ENCODE measurements at regions not wholly inside any gene's neighbourhood (a gene's known extent, or its start where the extent isn't known, plus 50 kb on each side); places are given as distances from the start of the nearest gene placed in this dataset.

DNA sequence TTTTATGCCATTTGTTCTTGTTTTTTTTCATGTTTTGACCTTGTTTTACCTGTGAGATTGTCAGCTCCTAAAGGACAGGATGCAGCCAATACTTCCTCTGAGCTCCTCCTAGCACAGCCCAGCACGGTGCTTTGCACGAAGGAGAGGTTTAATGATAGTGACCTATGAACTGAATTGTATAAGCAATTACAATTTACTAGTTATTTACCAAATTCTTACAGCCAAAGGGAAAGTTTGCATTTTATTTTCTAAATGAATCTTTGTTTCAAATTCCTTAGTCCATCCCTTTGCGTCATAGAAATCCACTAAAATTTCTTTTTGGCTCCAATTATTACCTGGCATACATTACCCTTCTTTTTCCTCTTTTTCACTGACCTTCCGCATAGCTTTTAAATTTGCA, 326.1 kb downstream of the TDRD15 start:
- H3K36me3 ChIP-seq (replicated peaks in 1 of 2; ENCODE audit: control insufficient read depth in 1 of 2, insufficient read depth in 2 of 2, low read length in 2 of 2): no peaks in the 10 kb centered on the region
- no peak overlapping the region for H3K4me2 ChIP-seq (ENCODE audit: low read depth, low read length)
- POLR2A ChIA-PET: no interaction called here
- no peaks in the 10 kb centered on the region for H3K4me1 ChIP-seq (ENCODE audit: insufficient read depth, low read length)
- no peaks in the 10 kb centered on the region for H4K20me1 ChIP-seq (ENCODE audit: insufficient read depth, low read length)
- ATAC-seq (no peak), DNase-seq (ENCODE audit: low spot score) (no peak), FAIRE-seq (no peak)
- BruUV-seq (replicated peaks): no TSS peak
- CTCF ChIA-PET (ENCODE audit: low intra/inter-chr PET ratio, low total read pairs): no interaction called here
- H3K9me3 ChIP-seq (ENCODE audit: low read length): no peaks in the 10 kb centered on the region
- H3K4me3 ChIP-seq (replicated peaks in 1 of 3; ENCODE audit: insufficient read depth in 1 of 3, low read depth in 2 of 3, low read length in 3 of 3): no peak overlapping the region
- H3K9ac ChIP-seq (ENCODE audit: insufficient read depth, low read depth, low read length): no peak overlapping the region
- intact Hi-C loops (cut with micrococcal nuclease; ENCODE audit: unreplicated experiment): no loop called here
- TF ChIP-seq, protein P1, sequence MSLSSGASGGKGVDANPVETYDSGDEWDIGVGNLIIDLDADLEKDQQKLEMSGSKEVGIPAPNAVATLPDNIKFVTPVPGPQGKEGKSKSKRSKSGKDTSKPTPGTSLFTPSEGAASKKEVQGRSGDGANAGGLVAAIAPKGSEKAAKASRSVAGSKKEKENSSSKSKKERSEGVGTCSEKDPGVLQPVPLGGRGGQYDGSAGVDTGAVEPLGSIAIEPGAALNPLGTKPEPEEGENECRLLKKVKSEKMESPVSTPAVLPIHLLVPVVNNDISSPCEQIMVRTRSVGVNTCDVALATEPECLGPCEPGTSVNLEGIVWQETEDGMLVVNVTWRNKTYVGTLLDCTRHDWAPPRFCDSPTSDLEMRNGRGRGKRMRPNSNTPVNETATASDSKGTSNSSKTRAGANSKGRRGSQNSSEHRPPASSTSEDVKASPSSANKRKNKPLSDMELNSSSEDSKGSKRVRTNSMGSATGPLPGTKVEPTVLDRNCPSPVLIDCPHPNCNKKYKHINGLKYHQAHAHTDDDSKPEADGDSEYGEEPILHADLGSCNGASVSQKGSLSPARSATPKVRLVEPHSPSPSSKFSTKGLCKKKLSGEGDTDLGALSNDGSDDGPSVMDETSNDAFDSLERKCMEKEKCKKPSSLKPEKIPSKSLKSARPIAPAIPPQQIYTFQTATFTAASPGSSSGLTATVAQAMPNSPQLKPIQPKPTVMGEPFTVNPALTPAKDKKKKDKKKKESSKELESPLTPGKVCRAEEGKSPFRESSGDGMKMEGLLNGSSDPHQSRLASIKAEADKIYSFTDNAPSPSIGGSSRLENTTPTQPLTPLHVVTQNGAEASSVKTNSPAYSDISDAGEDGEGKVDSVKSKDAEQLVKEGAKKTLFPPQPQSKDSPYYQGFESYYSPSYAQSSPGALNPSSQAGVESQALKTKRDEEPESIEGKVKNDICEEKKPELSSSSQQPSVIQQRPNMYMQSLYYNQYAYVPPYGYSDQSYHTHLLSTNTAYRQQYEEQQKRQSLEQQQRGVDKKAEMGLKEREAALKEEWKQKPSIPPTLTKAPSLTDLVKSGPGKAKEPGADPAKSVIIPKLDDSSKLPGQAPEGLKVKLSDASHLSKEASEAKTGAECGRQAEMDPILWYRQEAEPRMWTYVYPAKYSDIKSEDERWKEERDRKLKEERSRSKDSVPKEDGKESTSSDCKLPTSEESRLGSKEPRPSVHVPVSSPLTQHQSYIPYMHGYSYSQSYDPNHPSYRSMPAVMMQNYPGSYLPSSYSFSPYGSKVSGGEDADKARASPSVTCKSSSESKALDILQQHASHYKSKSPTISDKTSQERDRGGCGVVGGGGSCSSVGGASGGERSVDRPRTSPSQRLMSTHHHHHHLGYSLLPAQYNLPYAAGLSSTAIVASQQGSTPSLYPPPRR (CRISPR knock-in tag; IDR thresholded peaks at IDR 0.05; ENCODE audit: borderline replicate concordance): no peak
- no peak for TF ChIP-seq TBP (CRISPR knock-in tag; IDR thresholded peaks at IDR 0.05)
- TF ChIP-seq ZNF747 (CRISPR knock-in tag; IDR thresholded peaks at IDR 0.05; ENCODE audit: borderline replicate concordance): no peak
- no peak for TF ChIP-seq TMF1 (CRISPR knock-in tag; IDR thresholded peaks at IDR 0.05; ENCODE audit: low read depth)
- no peak for TF ChIP-seq SNAPC2 (CRISPR knock-in tag; IDR thresholded peaks at IDR 0.05)
- TF ChIP-seq, protein P2, sequence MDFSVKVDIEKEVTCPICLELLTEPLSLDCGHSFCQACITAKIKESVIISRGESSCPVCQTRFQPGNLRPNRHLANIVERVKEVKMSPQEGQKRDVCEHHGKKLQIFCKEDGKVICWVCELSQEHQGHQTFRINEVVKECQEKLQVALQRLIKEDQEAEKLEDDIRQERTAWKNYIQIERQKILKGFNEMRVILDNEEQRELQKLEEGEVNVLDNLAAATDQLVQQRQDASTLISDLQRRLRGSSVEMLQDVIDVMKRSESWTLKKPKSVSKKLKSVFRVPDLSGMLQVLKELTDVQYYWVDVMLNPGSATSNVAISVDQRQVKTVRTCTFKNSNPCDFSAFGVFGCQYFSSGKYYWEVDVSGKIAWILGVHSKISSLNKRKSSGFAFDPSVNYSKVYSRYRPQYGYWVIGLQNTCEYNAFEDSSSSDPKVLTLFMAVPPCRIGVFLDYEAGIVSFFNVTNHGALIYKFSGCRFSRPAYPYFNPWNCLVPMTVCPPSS (IDR thresholded peaks at IDR 0.05): no peak
- TF ChIP-seq, protein P3, sequence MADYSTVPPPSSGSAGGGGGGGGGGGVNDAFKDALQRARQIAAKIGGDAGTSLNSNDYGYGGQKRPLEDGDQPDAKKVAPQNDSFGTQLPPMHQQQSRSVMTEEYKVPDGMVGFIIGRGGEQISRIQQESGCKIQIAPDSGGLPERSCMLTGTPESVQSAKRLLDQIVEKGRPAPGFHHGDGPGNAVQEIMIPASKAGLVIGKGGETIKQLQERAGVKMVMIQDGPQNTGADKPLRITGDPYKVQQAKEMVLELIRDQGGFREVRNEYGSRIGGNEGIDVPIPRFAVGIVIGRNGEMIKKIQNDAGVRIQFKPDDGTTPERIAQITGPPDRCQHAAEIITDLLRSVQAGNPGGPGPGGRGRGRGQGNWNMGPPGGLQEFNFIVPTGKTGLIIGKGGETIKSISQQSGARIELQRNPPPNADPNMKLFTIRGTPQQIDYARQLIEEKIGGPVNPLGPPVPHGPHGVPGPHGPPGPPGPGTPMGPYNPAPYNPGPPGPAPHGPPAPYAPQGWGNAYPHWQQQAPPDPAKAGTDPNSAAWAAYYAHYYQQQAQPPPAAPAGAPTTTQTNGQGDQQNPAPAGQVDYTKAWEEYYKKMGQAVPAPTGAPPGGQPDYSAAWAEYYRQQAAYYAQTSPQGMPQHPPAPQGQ (CRISPR knock-in tag; IDR thresholded peaks at IDR 0.05; ENCODE audit: borderline replicate concordance): no peak
- no peak for TF ChIP-seq CC2D1A (CRISPR knock-in tag; IDR thresholded peaks at IDR 0.05)
- TF ChIP-seq ZNF652 (CRISPR knock-in tag; IDR thresholded peaks at IDR 0.05; ENCODE audit: borderline replicate concordance, low read depth): no peak
- TF ChIP-seq CAMTA2 (CRISPR knock-in tag; IDR thresholded peaks at IDR 0.05; ENCODE audit: borderline replicate concordance): no peak
- TF ChIP-seq, protein P4, sequence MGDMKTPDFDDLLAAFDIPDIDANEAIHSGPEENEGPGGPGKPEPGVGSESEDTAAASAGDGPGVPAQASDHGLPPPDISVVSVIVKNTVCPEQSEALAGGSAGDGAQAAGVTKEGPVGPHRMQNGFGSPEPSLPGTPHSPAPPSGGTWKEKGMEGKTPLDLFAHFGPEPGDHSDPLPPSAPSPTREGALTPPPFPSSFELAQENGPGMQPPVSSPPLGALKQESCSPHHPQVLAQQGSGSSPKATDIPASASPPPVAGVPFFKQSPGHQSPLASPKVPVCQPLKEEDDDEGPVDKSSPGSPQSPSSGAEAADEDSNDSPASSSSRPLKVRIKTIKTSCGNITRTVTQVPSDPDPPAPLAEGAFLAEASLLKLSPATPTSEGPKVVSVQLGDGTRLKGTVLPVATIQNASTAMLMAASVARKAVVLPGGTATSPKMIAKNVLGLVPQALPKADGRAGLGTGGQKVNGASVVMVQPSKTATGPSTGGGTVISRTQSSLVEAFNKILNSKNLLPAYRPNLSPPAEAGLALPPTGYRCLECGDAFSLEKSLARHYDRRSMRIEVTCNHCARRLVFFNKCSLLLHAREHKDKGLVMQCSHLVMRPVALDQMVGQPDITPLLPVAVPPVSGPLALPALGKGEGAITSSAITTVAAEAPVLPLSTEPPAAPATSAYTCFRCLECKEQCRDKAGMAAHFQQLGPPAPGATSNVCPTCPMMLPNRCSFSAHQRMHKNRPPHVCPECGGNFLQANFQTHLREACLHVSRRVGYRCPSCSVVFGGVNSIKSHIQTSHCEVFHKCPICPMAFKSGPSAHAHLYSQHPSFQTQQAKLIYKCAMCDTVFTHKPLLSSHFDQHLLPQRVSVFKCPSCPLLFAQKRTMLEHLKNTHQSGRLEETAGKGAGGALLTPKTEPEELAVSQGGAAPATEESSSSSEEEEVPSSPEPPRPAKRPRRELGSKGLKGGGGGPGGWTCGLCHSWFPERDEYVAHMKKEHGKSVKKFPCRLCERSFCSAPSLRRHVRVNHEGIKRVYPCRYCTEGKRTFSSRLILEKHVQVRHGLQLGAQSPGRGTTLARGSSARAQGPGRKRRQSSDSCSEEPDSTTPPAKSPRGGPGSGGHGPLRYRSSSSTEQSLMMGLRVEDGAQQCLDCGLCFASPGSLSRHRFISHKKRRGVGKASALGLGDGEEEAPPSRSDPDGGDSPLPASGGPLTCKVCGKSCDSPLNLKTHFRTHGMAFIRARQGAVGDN (CRISPR knock-in tag; IDR thresholded peaks at IDR 0.05): no peak
- H3K27ac ChIP-seq (ENCODE audit: extremely low read length, insufficient read depth, low read length): no peak overlapping the region
- 0 out of 5 replicates have a peak, but pooled peaks cover 0 to 3% of the 10 kb centered on the region in 2 experiments for H3K27me3 ChIP-seq (ENCODE audit: control insufficient read depth in 1 of 2, insufficient read depth in 2 of 2, low read length in 2 of 2)
- WGBS (ENCODE audit: low lambda C conversion rate): 15% methylated on average over 4 of the region's 4 CpGs
- no peaks in the 10 kb centered on the region for H3K79me2 ChIP-seq (ENCODE audit: insufficient read depth, low read length)
- no peak overlapping the region for H2AFZ ChIP-seq (ENCODE audit: low read length)
- in situ Hi-C loops (cut with HindIII; ENCODE audit: extremely low pct_ligation_motif_present, low pct_unique_long_range_greater_than_20kb): no loop called here

All from HepG2 (cell line).